Astrocyte of the spinal cord (primary cell): ENCODE measurements at regions not wholly inside any gene's neighbourhood (a gene's known extent, or its start where the extent isn't known, plus 50 kb on each side); places are given as distances from the start of the nearest gene placed in this dataset.
"Not testable (repeated sequence)": the region's sequence is repeated elsewhere in the genome, so short reads cannot be mapped to it uniquely, and the experiment has no call there.

Experiments
- DNase-seq: peaks from one replicate; pipeline ENCODE4 v3.0.0; 2011; ENCODE audit warnings: low read depth, low spot score
- H3K4me3 ChIP-seq: 2 replicates; pipeline ENCODE4 v1.5.1; 2011; ENCODE audit warnings: low read depth, mild to moderate bottlenecking, low read length, moderate library complexity
- in situ Hi-C: cut with HindIII; loops from 2 replicates; pipeline ENCODE4 v1.10.0; 2017; ENCODE audit warnings: low sequenced_read_pairs
- TF ChIP-seq, protein P1 (sequence below): IDR thresholded peaks from 2 replicates; pipeline ENCODE4 v1.5.1; 2012; ENCODE audit warnings: low read depth, mild to moderate bottlenecking, low read length, inconsistent platforms

DNA sequence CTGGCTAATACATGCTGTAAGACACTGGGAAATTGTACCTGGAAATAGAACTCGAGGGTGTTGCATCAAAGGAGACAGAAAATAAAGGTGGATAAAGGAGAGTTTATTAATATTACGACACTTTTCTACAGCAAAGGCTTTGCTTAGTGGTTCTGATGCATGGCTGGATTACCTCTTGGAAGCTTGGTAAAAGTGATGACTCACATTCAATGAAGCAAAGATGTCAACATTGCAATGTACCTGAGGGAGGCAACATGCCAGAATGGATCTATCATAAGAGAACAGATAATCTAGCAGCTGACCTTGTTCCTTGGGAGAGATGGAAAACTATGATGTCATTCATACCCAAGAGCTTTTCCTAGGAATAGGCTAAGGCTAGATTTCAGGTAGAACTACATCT, 735.1 kb upstream of the DIAPH2 start:
- TF ChIP-seq, protein P1, sequence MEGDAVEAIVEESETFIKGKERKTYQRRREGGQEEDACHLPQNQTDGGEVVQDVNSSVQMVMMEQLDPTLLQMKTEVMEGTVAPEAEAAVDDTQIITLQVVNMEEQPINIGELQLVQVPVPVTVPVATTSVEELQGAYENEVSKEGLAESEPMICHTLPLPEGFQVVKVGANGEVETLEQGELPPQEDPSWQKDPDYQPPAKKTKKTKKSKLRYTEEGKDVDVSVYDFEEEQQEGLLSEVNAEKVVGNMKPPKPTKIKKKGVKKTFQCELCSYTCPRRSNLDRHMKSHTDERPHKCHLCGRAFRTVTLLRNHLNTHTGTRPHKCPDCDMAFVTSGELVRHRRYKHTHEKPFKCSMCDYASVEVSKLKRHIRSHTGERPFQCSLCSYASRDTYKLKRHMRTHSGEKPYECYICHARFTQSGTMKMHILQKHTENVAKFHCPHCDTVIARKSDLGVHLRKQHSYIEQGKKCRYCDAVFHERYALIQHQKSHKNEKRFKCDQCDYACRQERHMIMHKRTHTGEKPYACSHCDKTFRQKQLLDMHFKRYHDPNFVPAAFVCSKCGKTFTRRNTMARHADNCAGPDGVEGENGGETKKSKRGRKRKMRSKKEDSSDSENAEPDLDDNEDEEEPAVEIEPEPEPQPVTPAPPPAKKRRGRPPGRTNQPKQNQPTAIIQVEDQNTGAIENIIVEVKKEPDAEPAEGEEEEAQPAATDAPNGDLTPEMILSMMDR: no peak
- H3K4me3 ChIP-seq: no peak overlapping the region
- no peak for DNase-seq
- in situ Hi-C loops: no loop called here

DNA sequence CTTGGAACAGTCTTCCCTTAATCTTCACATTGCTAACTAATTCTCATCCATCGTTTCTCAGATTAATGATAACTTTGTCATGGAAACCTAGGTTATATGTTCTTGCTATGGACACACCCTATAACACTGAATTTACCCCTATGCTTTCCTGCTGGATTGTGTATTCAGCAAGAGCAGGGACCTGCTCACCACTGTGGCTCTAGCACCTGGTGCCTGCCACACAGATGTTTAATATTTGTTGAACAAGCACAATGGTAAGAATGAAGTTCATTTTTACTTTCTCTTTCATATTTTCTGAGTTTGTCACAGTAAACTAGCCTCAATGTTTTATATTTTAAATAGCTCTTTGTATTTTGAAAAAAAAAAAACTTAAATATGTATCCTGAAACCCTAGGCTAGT, 734.0 kb upstream of the DIAPH2 start:
- H3K4me3 ChIP-seq: no peak overlapping the region
- TF ChIP-seq, protein P1: no peak
- DNase-seq: no peak
- in situ Hi-C loops: no loop called here

DNA sequence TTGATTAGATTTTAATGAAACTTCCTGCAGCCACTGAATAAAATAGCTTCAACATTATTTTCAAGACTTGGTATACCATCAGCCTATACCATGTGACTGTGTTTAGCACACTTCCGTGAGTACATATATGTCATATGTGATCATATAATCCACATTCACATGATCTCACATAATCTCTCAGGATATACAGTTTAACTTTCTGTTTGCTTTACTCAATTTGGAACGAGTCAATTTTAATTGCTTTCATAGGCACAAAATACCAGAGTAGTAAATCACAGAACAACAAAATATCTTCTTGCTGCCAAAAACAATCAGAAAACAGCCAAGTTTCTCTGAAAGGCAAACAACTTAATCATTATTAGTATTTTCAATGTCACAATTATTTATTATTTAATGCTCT, 731.1 kb upstream of the DIAPH2 start:
- TF ChIP-seq, protein P1: no peak
- in situ Hi-C loops: no loop called here
- H3K4me3 ChIP-seq: no peak overlapping the region
- DNase-seq: no peak

DNA sequence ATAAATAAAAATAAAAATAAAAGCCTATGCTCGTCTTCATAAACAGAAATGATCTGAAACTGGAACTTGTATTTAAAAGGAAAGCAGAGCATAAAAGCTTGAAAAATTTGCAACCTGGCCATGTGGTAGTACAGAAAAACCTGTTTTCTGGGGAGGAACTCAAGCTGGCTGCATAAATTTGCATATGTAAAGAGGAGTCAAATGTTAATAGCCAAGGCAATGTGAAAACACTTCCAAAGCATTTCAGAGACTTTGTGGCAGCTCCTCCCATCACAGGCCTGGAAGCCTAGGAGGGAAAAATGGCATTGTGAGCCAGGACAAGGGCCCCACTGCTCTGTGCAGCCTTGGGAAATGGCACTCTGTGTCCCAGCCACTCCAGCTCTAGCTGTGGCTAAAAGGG, 727.9 kb upstream of the DIAPH2 start:
- in situ Hi-C loops: no loop called here

DNA sequence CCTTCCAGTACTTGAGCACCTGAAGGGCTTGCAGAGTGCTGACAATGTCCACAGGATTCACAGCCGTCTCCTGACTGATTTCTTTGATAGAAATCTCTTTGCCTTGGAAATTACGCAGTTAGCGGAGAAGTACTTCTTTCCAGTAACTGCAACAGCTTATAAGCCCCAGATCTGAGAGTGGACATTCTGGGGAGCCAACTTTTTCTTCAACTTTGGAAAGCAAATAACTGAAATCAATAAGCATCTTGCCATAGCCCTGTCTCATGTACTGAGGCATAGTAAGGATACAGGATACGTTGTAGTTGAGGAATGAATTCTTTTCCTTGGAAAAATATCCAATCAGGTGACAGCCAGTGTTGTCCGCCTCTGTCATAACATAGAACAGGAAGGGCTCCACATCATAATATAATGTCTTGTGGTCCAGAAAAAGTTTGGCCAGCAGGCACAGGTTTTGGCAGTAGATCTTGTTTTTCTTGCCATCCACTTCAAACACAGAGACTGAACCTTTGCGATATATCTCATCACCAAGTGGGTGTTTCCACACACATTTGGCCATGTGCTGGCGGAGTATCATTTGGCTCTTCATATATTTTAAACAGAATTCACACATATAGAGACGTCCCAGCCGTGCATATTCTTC, 711.1 kb upstream of the DIAPH2 start:
- DNase-seq, H3K4me3 ChIP-seq, in situ Hi-C loops: not testable (repeated sequence)

More for the DNA sequence above, 727.9 kb upstream of the DIAPH2 start:
- no peak for DNase-seq
- H3K4me3 ChIP-seq: no peak overlapping the region
- TF ChIP-seq, protein P1: no peak

DNA sequence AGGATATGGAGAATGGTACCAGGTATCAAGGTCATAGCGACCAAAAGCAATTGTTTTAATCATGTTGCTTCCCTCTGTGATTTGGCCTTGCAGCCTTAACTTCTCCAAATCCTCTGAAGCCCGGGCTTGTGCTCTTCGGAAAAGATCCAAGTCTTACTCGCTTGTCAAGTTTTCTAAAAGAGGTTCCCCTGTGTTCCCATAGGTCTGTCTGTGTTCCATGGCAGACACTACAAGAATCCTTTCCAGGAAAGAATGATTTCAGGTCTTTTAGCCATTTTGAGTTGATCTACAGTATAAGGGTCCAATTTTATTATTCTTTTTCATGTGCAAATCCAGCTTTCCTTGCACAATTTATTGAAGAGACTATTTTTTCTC, 710.6 kb upstream of the DIAPH2 start:
- DNase-seq: no peak
- TF ChIP-seq, protein P1: no peak
- H3K4me3 ChIP-seq: no peak overlapping the region
- in situ Hi-C loops: no loop called here

DNA sequence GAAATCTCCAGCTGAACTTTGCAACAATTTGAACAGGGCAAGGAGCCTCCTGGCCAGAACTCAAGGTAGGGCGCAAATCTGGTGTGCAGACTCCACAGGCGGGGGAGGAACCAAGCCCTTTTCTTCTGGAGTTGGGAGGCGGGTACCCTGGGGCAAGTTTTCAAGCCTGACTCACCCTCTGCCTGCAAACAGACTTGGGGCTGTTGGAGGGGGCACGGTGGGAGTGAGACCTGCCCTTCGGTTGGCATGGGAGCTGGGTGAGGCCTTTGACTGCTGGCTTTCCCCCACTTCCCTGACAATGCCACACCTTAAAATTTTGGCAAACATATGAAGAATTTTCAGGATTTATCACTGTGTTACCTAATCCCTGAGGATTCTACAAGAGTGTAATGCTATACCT, 709.8 kb upstream of the DIAPH2 start:
- TF ChIP-seq, protein P1: no peak
- in situ Hi-C loops: no loop called here
- DNase-seq: no peak
- H3K4me3 ChIP-seq: no peak overlapping the region
